ENCODE measurements at regions not wholly inside any gene's neighbourhood (a gene's known extent, or its start where the extent isn't known, plus 50 kb on each side); places are given as distances from the start of the nearest gene placed in this dataset.

GRCh38 chr6:19042420-19042819, 655.3 kb downstream of the RNF144B start:
- DNase-seq, result no peak

- DNase-seq, result no peak
These were observed 663.6 kb downstream of the RNF144B start for GRCh38 chr6:19050765-19051164.

GRCh38 chr6:19052219-19052618, 665.1 kb downstream of the RNF144B start:
- no peak for DNase-seq

- DNase-seq, result no peak
These were observed 672.0 kb downstream of the RNF144B start for GRCh38 chr6:19059102-19059501.

- no peak for DNase-seq
These were observed 680.0 kb downstream of the RNF144B start for GRCh38 chr6:19067165-19067564.

- DNase-seq, result no peak
These were observed 683.4 kb downstream of the RNF144B start for GRCh38 chr6:19070520-19070919.

GRCh38 chr6:19083801-19084200, 696.7 kb downstream of the RNF144B start:
- no peak for DNase-seq

- DNase-seq, result no peak
These were observed 699.3 kb downstream of the RNF144B start for GRCh38 chr6:19086480-19086879.

- no peak for DNase-seq
These were observed 700.1 kb downstream of the RNF144B start for GRCh38 chr6:19087296-19087695.

- no peak for DNase-seq
These were observed 700.7 kb downstream of the RNF144B start for GRCh38 chr6:19087897-19088296.

GRCh38 chr6:19100752-19101151, 713.6 kb downstream of the RNF144B start:
- no peak for DNase-seq

GRCh38 chr6:19102936-19103335, 715.8 kb downstream of the RNF144B start:
- DNase-seq, result no peak

GRCh38 chr6:19107468-19107867, 720.3 kb downstream of the RNF144B start:
- DNase-seq, result no peak

- no peak for DNase-seq
These were observed 715.6 kb upstream of the ID4 start for GRCh38 chr6:19121521-19121920.

GRCh38 chr6:19127081-19127480, 710.1 kb upstream of the ID4 start:
- no peak for DNase-seq

GRCh38 chr6:19128701-19129100, 708.5 kb upstream of the ID4 start:
- no peak for DNase-seq

- DNase-seq, result no peak
These were observed 701.5 kb upstream of the ID4 start for GRCh38 chr6:19135706-19136105.

- DNase-seq, result no peak
These were observed 699.7 kb upstream of the ID4 start for GRCh38 chr6:19137505-19137904.

- DNase-seq, result no peak
These were observed 694.9 kb upstream of the ID4 start for GRCh38 chr6:19142275-19142674.

- DNase-seq, result no peak
These were observed 686.9 kb upstream of the ID4 start for GRCh38 chr6:19150307-19150706.

- no peak for DNase-seq
These were observed 683.7 kb upstream of the ID4 start for GRCh38 chr6:19153270-19153980.

GRCh38 chr6:19153981-19154295, 683.2 kb upstream of the ID4 start:
- DNase-seq, result no peak

- DNase-seq, result no peak
These were observed 680.7 kb upstream of the ID4 start for GRCh38 chr6:19156443-19156842.

- DNase-seq, result no peak
These were observed 679.7 kb upstream of the ID4 start for GRCh38 chr6:19157486-19157885.

GRCh38 chr6:19158586-19158985, 678.6 kb upstream of the ID4 start:
- DNase-seq, result no peak

GRCh38 chr6:19159089-19159488, 678.1 kb upstream of the ID4 start:
- DNase-seq, result no peak

Measured in CD4-positive, alpha-beta T cell treated with Interleukin-21 for 1 hour (primary cell).